ENCODE measurements at regions not wholly inside any gene's neighbourhood (a gene's known extent, or its start where the extent isn't known, plus 50 kb on each side); places are given as distances from the start of the nearest gene placed in this dataset.

DNA sequence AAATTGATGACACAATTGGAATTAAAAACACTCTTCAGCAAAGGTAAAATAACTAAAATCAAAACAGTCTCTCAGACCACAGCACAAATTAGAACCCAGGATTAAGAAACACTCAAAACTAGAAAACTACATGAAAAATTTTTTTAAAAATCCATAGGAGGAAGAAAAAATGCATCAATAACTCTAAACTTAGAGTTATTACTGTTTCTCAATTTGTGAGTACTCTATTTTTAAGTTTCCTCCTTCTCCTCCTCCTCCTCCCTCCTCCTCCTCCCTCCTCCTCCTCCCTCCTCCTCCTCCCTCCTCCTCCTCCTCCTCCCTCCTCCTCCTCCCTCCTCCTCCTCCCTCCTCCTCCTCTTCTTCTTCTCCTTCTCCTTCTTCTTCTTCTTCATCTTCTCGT, 1395.7 kb downstream of the STIM2 start:
- DNase-seq: no peak
- H3K79me2 ChIP-seq (ENCODE audit: insufficient read depth): no peaks in the 10 kb centered on the region
- no peak overlapping the region for H3K27ac ChIP-seq
- H4K20me1 ChIP-seq (ENCODE audit: insufficient read depth): no peaks in the 10 kb centered on the region
- H3K4me2 ChIP-seq (ENCODE audit: unreplicated experiment): no peak overlapping the region
- no peaks in the 10 kb centered on the region for H3K4me1 ChIP-seq (ENCODE audit: insufficient read depth)
- no peaks in the 10 kb centered on the region for H3K27me3 ChIP-seq (replicated peaks; ENCODE audit: insufficient read depth)
- TF ChIP-seq EZH2phosphoT487 (IDR thresholded peaks at IDR 0.05; ENCODE audit: insufficient read depth, low read depth) (no peak), EZH2 (IDR thresholded peaks at IDR 0.05; ENCODE audit: insufficient read depth, poor library complexity, severe bottlenecking) (no peak)
- H3K9me2 ChIP-seq (ENCODE audit: insufficient read depth): no peaks in the 10 kb centered on the region
- WGBS, 2 experiments (ENCODE audit: low coverage in 1 of 2, low lambda C conversion rate in 2 of 2, missing lambda C conversion rate in 2 of 2): 65 to 79% methylated on average over 1 of the region's 1 CpG
- no peaks in the 10 kb centered on the region for H3F3A ChIP-seq (ENCODE audit: insufficient read depth)
- no peak overlapping the region for H3K9ac ChIP-seq
- H3K4me3 ChIP-seq: no peak overlapping the region
- no peak overlapping the region for H2AFZ ChIP-seq
- H3K9me3 ChIP-seq (ENCODE audit: low read depth): no peaks in the 10 kb centered on the region
- no peaks in the 10 kb centered on the region for H3K36me3 ChIP-seq (ENCODE audit: low read depth)
- in situ Hi-C loops (cut with MboI): no loop called here

DNA sequence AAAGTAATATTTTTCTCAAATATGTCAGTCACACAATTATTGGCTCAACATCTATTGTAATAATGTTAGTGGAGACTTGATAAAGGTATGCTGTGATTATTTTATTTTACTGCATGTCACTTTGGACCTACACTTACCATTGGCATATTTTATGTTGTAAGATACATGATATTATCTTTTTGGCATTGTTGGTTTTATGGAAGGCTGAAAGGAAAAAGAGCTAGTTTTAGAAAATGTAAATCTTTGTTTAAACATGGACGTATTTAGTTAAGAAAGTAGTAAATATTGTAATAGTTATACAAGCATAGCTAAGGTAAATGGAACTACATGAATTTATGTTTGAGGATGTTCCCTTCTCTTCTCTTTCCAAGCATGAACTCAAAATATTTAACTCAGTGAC, 1399.3 kb downstream of the STIM2 start:
- H4K20me1 ChIP-seq (ENCODE audit: insufficient read depth): no peaks in the 10 kb centered on the region
- TF ChIP-seq EZH2phosphoT487 (IDR thresholded peaks at IDR 0.05; ENCODE audit: insufficient read depth, low read depth): no peak
- no peak for TF ChIP-seq EZH2 (IDR thresholded peaks at IDR 0.05; ENCODE audit: insufficient read depth, poor library complexity, severe bottlenecking)
- no peaks in the 10 kb centered on the region for H3F3A ChIP-seq (ENCODE audit: insufficient read depth)
- no peaks in the 10 kb centered on the region for H3K27me3 ChIP-seq (replicated peaks; ENCODE audit: insufficient read depth)
- no peaks in the 10 kb centered on the region for H3K9me3 ChIP-seq (ENCODE audit: low read depth)
- no peak overlapping the region for H3K4me2 ChIP-seq (ENCODE audit: unreplicated experiment)
- H3K27ac ChIP-seq: no peak overlapping the region
- no peaks in the 10 kb centered on the region for H3K4me1 ChIP-seq (ENCODE audit: insufficient read depth)
- no peak overlapping the region for H3K9ac ChIP-seq
- H3K4me3 ChIP-seq: no peak overlapping the region
- no peak overlapping the region for H2AFZ ChIP-seq
- no peak for DNase-seq
- WGBS, 2 experiments (ENCODE audit: low coverage in 1 of 2, low lambda C conversion rate in 2 of 2, missing lambda C conversion rate in 2 of 2): 39 to 43% methylated on average over 1 of the region's 1 CpG
- in situ Hi-C loops (cut with MboI): no loop called here
- no peaks in the 10 kb centered on the region for H3K9me2 ChIP-seq (ENCODE audit: insufficient read depth)
- H3K36me3 ChIP-seq (ENCODE audit: low read depth): no peaks in the 10 kb centered on the region
- no peaks in the 10 kb centered on the region for H3K79me2 ChIP-seq (ENCODE audit: insufficient read depth)

DNA sequence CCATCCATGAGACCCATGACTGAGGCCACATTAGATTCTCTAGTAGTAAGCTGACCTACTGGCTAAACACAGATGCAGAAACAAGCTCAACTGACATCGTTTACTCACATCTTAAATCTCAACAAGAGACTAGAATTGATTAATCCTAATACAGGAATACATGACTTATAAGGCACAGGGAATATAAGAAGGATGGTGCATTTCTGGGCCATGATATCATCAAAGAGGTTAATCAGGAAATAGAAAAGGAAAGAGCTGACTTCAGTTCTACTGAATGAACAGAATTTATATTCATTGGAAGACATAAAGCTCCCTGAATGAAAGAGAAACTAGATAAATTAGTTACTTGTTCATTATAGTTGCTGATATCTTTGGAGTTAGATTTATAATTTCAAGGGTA, 1406.5 kb downstream of the STIM2 start:
- in situ Hi-C loops (cut with MboI): no loop called here
- TF ChIP-seq EZH2 (IDR thresholded peaks at IDR 0.05; ENCODE audit: insufficient read depth, poor library complexity, severe bottlenecking) (no peak), EZH2phosphoT487 (IDR thresholded peaks at IDR 0.05; ENCODE audit: insufficient read depth, low read depth) (no peak)
- no peak overlapping the region for H2AFZ ChIP-seq
- H3K9me2 ChIP-seq (ENCODE audit: insufficient read depth): no peaks in the 10 kb centered on the region
- H3K4me1 ChIP-seq (ENCODE audit: insufficient read depth): no peaks in the 10 kb centered on the region
- H3K36me3 ChIP-seq (ENCODE audit: low read depth): no peaks in the 10 kb centered on the region
- no peak overlapping the region for H3K9ac ChIP-seq
- WGBS, 2 experiments (ENCODE audit: low coverage in 1 of 2, low lambda C conversion rate in 2 of 2, missing lambda C conversion rate in 2 of 2): 9 to 23% methylated on average over 1 of the region's 1 CpG
- no peaks in the 10 kb centered on the region for H3K9me3 ChIP-seq (ENCODE audit: low read depth)
- no peak for DNase-seq
- no peak overlapping the region for H3K4me2 ChIP-seq (ENCODE audit: unreplicated experiment)
- H3F3A ChIP-seq (ENCODE audit: insufficient read depth): no peaks in the 10 kb centered on the region
- H4K20me1 ChIP-seq (ENCODE audit: insufficient read depth): no peaks in the 10 kb centered on the region
- no peak overlapping the region for H3K4me3 ChIP-seq
- H3K27ac ChIP-seq: no peak overlapping the region
- no peaks in the 10 kb centered on the region for H3K27me3 ChIP-seq (replicated peaks; ENCODE audit: insufficient read depth)
- no peaks in the 10 kb centered on the region for H3K79me2 ChIP-seq (ENCODE audit: insufficient read depth)

DNA sequence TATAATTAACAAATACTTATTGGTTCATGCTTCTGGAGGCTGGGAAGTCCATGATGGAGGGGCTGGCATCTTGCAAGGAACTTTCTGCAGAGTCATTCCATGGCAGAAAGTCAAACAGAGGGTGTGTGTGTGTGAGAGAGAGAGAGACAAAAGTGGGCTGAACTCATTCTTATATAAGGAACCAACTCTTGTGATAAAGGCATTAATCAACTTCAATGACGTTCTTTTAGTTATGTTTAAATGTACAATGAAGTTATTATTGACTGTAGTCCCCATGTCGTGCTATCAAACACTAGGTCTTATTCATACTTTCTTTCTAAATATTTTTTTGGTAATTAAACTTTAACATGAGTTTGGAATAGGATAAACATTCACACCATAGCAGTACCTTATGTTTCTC, 1408.8 kb downstream of the STIM2 start:
- 10 to 11% methylated on average over 2 of the region's 2 CpGs for WGBS, 2 experiments (ENCODE audit: low coverage in 1 of 2, low lambda C conversion rate in 2 of 2, missing lambda C conversion rate in 2 of 2)
- in situ Hi-C loops (cut with MboI): no loop called here
- 0 out of 2 replicates have a peak overlapping the region, but pooled peaks have one; percentile 39 for H3K4me3 ChIP-seq

DNA sequence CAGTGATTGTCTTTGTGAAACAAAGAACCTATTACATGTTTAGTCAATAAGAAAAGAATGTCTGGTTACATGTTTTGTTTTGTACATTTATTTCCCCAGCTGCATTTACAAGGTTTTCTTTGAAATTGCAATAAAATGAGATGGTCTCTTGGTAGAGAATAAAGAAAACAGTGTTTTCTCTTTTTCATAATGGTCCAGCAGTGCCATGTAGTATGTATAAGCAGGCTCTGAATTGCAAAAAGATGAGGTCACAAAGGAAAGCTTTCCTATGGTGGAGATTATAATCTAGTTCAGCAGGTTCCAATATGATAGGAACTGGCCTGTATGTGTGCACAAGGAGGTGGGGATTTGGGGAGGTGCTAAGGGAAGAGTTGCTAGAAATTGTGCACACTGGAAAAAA, 1417.3 kb downstream of the STIM2 start:
- Histone ChIP-seq H3K27me3 (replicated peaks; ENCODE audit: insufficient read depth) (no peaks in the 10 kb centered on the region), H3K4me3 (no peak overlapping the region), H2AFZ (peak overlapping the region; percentile 25; the same call in 1 of the 2 replicates), H3K9ac (no peak overlapping the region), H3K9me3 (ENCODE audit: low read depth) (no peaks in the 10 kb centered on the region), H3F3A (ENCODE audit: insufficient read depth) (no peaks in the 10 kb centered on the region), H3K4me1 (ENCODE audit: insufficient read depth) (peaks cover 9% of the 10 kb centered on the region; the same call in 1 of the 2 replicates), H3K36me3 (ENCODE audit: low read depth) (peaks cover under 1% of the 10 kb centered on the region; the same call in 1 of the 2 replicates), H3K9me2 (ENCODE audit: insufficient read depth) (no peaks in the 10 kb centered on the region), H3K4me2 (ENCODE audit: unreplicated experiment) (no peak overlapping the region), H4K20me1 (ENCODE audit: insufficient read depth) (no peaks in the 10 kb centered on the region), H3K27ac (no peak overlapping the region), H3K79me2 (ENCODE audit: insufficient read depth) (no peaks in the 10 kb centered on the region)
- TF ChIP-seq EZH2phosphoT487 (IDR thresholded peaks at IDR 0.05; ENCODE audit: insufficient read depth, low read depth): no peak
- no peak for TF ChIP-seq EZH2 (IDR thresholded peaks at IDR 0.05; ENCODE audit: insufficient read depth, poor library complexity, severe bottlenecking)
- in situ Hi-C loops (cut with MboI): no loop called here
- DNase-seq: no peak

More for the DNA sequence above, 1408.8 kb downstream of the STIM2 start:
- no peaks in the 10 kb centered on the region for H3K79me2 ChIP-seq (ENCODE audit: insufficient read depth)
- no peaks in the 10 kb centered on the region for H4K20me1 ChIP-seq (ENCODE audit: insufficient read depth)
- DNase-seq: peak; percentile 6
- H3K9me3 ChIP-seq (ENCODE audit: low read depth): no peaks in the 10 kb centered on the region
- H3K27ac ChIP-seq: no peak overlapping the region
- H3F3A ChIP-seq (ENCODE audit: insufficient read depth): no peaks in the 10 kb centered on the region
- no peaks in the 10 kb centered on the region for H3K9me2 ChIP-seq (ENCODE audit: insufficient read depth)
- TF ChIP-seq EZH2 (IDR thresholded peaks at IDR 0.05; ENCODE audit: insufficient read depth, poor library complexity, severe bottlenecking) (no peak), EZH2phosphoT487 (IDR thresholded peaks at IDR 0.05; ENCODE audit: insufficient read depth, low read depth) (no peak)
- no peaks in the 10 kb centered on the region for H3K4me1 ChIP-seq (ENCODE audit: insufficient read depth)
- no peak overlapping the region for H3K4me2 ChIP-seq (ENCODE audit: unreplicated experiment)
- H3K36me3 ChIP-seq (ENCODE audit: low read depth): no peaks in the 10 kb centered on the region
- peak overlapping the region; percentile 79 for H2AFZ ChIP-seq
- H3K27me3 ChIP-seq (replicated peaks; ENCODE audit: insufficient read depth): no peaks in the 10 kb centered on the region
- no peak overlapping the region for H3K9ac ChIP-seq
